Endothelial cell of umbilical vein (primary cell): ENCODE measurements at regions not wholly inside any gene's neighbourhood (a gene's known extent, or its start where the extent isn't known, plus 50 kb on each side); places are given as distances from the start of the nearest gene placed in this dataset.

ENCODE experiments used
- CTCF ChIP-seq, 2 donors: IDR thresholded peaks; 1 replicate in 1 of 2; 2 replicates in 1 of 2; pipeline ENCODE4 v1.5.1; 2011; ENCODE audit warnings: low read length in 2 of 2, mild to moderate bottlenecking in 2 of 2, moderate library complexity in 2 of 2, control low read depth in 1 of 2, inconsistent platforms in 1 of 2, low read depth in 1 of 2; ENCODE audit not compliant: insufficient read depth in 1 of 2; ENCODE audit errors: extremely low read depth in 1 of 2
- EZH2 ChIP-seq: IDR thresholded peaks from 2 replicates; pipeline ENCODE4 v1.6.1; 2012; ENCODE audit warnings: borderline replicate concordance, low read depth, mild to moderate bottlenecking, moderate library complexity, low read length, inconsistent platforms; ENCODE audit not compliant: severe bottlenecking
- FOS ChIP-seq: IDR thresholded peaks from 2 replicates; pipeline ENCODE4 v1.6.1; 2011; ENCODE audit warnings: mild to moderate bottlenecking, low read length, moderate library complexity, borderline replicate concordance; ENCODE audit not compliant: insufficient read depth
- GATA2 ChIP-seq: IDR thresholded peaks from 2 replicates; pipeline ENCODE4 v1.7.0; 2011; ENCODE audit warnings: low read depth, mild to moderate bottlenecking, moderate library complexity, mixed read lengths, low read length; ENCODE audit not compliant: insufficient read length, insufficient read depth
- JUN ChIP-seq: IDR thresholded peaks from 2 replicates; pipeline ENCODE4 v1.6.1; 2011; ENCODE audit warnings: borderline replicate concordance, low read depth; ENCODE audit not compliant: insufficient read length, insufficient read depth
- MAX ChIP-seq: IDR thresholded peaks from 2 replicates; pipeline ENCODE4 v1.6.1; 2011; ENCODE audit not compliant: insufficient read depth, insufficient read length
- MYC ChIP-seq: IDR thresholded peaks from one replicate; pipeline ENCODE4 v1.6.1; 2011; ENCODE audit warnings: mild to moderate bottlenecking, low read depth, low read length
- POLR2A ChIP-seq: IDR thresholded peaks from 2 replicates; pipeline ENCODE4 v1.6.1; 2012; ENCODE audit warnings: low read depth, mild to moderate bottlenecking, control low read depth, low read length
- POLR2AphosphoS5 ChIP-seq: IDR thresholded peaks from 2 replicates; pipeline ENCODE4 v1.6.1; 2012; ENCODE audit warnings: low read depth, mild to moderate bottlenecking, control low read depth, low read length, moderate library complexity; ENCODE audit not compliant: insufficient read depth

- TF ChIP-seq GATA2 (no peak), EZH2 (no peak), CTCF (IDR thresholded peaks at IDR 0.05; ENCODE audit: extremely low read depth in 1 of 2, insufficient read depth in 1 of 2, low read depth in 1 of 2, low read length in 2 of 2) (no peak), MAX (no peak), POLR2A (no peak), JUN (no peak), POLR2AphosphoS5 (no peak), FOS (no peak), MYC (no peak)
Measured at GRCh38 chr2:217382794-217383193, 522.9 kb upstream of the TNP1 start.
